Panc1 (cell line): ENCODE measurements at regions not wholly inside any gene's neighbourhood (a gene's known extent, or its start where the extent isn't known, plus 50 kb on each side); places are given as distances from the start of the nearest gene placed in this dataset.

Source experiments
- ATAC-seq: fragments of 200-7000 bp; cut with Tn5 transposase; 2 replicates; pipeline ENCODE4 v1.9.1; 2020; ENCODE audit warnings: mild to moderate bottlenecking, moderate library complexity
- BruUV-seq: library from RNA; stranded (reverse); fragments of 400-500 nt; replicated peaks from 2 replicates; lab custom pipeline; 2021; lab: Mats Ljungman, UMichigan
- CTCF ChIA-PET: fragments of 300-600 bp; sonication (Branson Sonifier 250); formaldehyde crosslinking; loops from one replicate; lab custom pipeline; 2022; ENCODE audit warnings: antibody characterized with exemption; lab: Charles Lee
- POLR2A ChIA-PET: fragments of 300-600 bp; sonication (Branson Sonifier 250); formaldehyde crosslinking; loops from one replicate; lab custom pipeline; 2022; ENCODE audit warnings: antibody characterized with exemption; lab: Charles Lee
- DNase-seq: peaks from one replicate; pipeline ENCODE4 v3.0.0-alpha.2; 2010; ENCODE audit warnings: low read depth, low spot score
- H3K27ac ChIP-seq: 2 replicates; pipeline ENCODE4 v1.5.1; 2011; ENCODE audit warnings: mild to moderate bottlenecking, low read length, inconsistent platforms
- H3K27me3 ChIP-seq: fragments of 200-500 bp; sonication (Bioruptor generic); 2 replicates; pipeline ENCODE4 v1.6.0; 2014; ENCODE audit warnings: low read length, inconsistent platforms; ENCODE audit not compliant: control insufficient read depth, insufficient read depth
- H3K36me3 ChIP-seq: fragments of 200-500 bp; sonication (Bioruptor generic); 2 replicates; pipeline ENCODE4 v1.5.1; 2014; ENCODE audit warnings: inconsistent platforms, mild to moderate bottlenecking, low read length, moderate library complexity; ENCODE audit not compliant: control insufficient read depth, insufficient read depth
- H3K4me1 ChIP-seq: 2 replicates; pipeline ENCODE4 v1.5.1; 2011; ENCODE audit warnings: inconsistent platforms, mild to moderate bottlenecking, low read length, moderate library complexity; ENCODE audit not compliant: control insufficient read depth, insufficient read depth
- H3K4me3 ChIP-seq, 2 experiments: 2 replicates each; pipeline ENCODE4 v1.5.1; 2011 to 2012; ENCODE audit warnings: low read depth in 2 of 2, low read length in 2 of 2, mild to moderate bottlenecking in 2 of 2, inconsistent platforms in 1 of 2, moderate library complexity in 1 of 2
- H3K9me3 ChIP-seq: fragments of 200-500 bp; sonication (Bioruptor generic); 2 replicates; pipeline ENCODE4 v1.5.1; 2014; ENCODE audit warnings: low read depth, mild to moderate bottlenecking, inconsistent platforms, low read length, moderate library complexity; ENCODE audit not compliant: control insufficient read depth, insufficient read depth
- CTCF ChIP-seq: fragments of 450-650 bp; IDR thresholded peaks from 2 replicates; pipeline ENCODE4 v1.5.1; 2017; ENCODE audit warnings: mild to moderate bottlenecking
- POLR2AphosphoS5 ChIP-seq: IDR thresholded peaks from 2 replicates; pipeline ENCODE4 v1.6.1; 2012; ENCODE audit warnings: mild to moderate bottlenecking, low read depth, low read length, moderate library complexity
- REST ChIP-seq, 2 experiments: IDR thresholded peaks; 2 replicates each; pipeline ENCODE4 v1.6.1; 2011 to 2012; ENCODE audit warnings: low read depth in 2 of 2, control low read depth in 1 of 2, low read length in 1 of 2, mild to moderate bottlenecking in 1 of 2, moderate library complexity in 1 of 2; ENCODE audit not compliant: insufficient read depth in 1 of 2
- SIN3A ChIP-seq: IDR thresholded peaks from 2 replicates; pipeline ENCODE4 v1.6.1; 2012; ENCODE audit warnings: low read depth, mild to moderate bottlenecking, low read length, moderate library complexity, borderline replicate concordance; ENCODE audit not compliant: insufficient read depth
- TCF7L2 ChIP-seq: IDR thresholded peaks from 2 replicates; pipeline ENCODE4 v1.6.1; 2011; ENCODE audit warnings: mild to moderate bottlenecking, low read depth, low read length, inconsistent platforms
- in situ Hi-C: cut with HindIII; loops from 2 replicates; pipeline ENCODE4 v1.10.0; 2016; ENCODE audit warnings: low sequenced_read_pairs, low pct_unique_long_range_greater_than_20kb
- intact Hi-C: fragments of 100-400 bp; cut with micrococcal nuclease; formaldehyde crosslinking; loops from one replicate; pipeline ENCODE4 v1.10.0; 2022; ENCODE audit not compliant: unreplicated experiment

GRCh38 chr20:39623584-39624234 lies 661.6 kb downstream of the DHX35 start:
- no peaks in the 10 kb centered on the region for H3K4me1 ChIP-seq
- no TSS peak for BruUV-seq
- no peak overlapping the region for H3K27ac ChIP-seq
- H3K36me3 ChIP-seq, result no peaks in the 10 kb centered on the region
- no peaks in the 10 kb centered on the region for H3K27me3 ChIP-seq
- H3K9me3 ChIP-seq, result no peaks in the 10 kb centered on the region
- ATAC-seq (no peak), DNase-seq (no peak)
- no peak overlapping the region for H3K4me3 ChIP-seq
- ChIA-PET CTCF (no interaction called here), POLR2A (no interaction called here)
- in situ Hi-C loops (no loop called here), intact Hi-C loops (no loop called here)
- TF ChIP-seq POLR2AphosphoS5 (no peak), REST (IDR thresholded peaks at IDR 0.05; ENCODE audit: insufficient read depth in 1 of 2, low read depth in 2 of 2, low read length in 1 of 2) (no peak), TCF7L2 (no peak), CTCF (no peak), SIN3A (no peak)

GRCh38 chr20:39619271-39619785 lies 657.2 kb downstream of the DHX35 start:
- POLR2A ChIA-PET, result no interaction called here
- Histone ChIP-seq H3K9me3 (no peaks in the 10 kb centered on the region), H3K4me1 (no peaks in the 10 kb centered on the region), H3K27me3 (no peaks in the 10 kb centered on the region), H3K36me3 (no peaks in the 10 kb centered on the region), H3K4me3 (no peak overlapping the region), H3K27ac (no peak overlapping the region)
- DNase-seq (no peak), ATAC-seq (no peak)
- intact Hi-C loops (no loop called here), in situ Hi-C loops (no loop called here)
- TF ChIP-seq TCF7L2 (no peak), POLR2AphosphoS5 (no peak), CTCF (no peak), SIN3A (no peak), REST (IDR thresholded peaks at IDR 0.05; ENCODE audit: insufficient read depth in 1 of 2, low read depth in 2 of 2, low read length in 1 of 2) (no peak)
- BruUV-seq, result no TSS peak
- CTCF ChIA-PET, result no interaction called here
